Upper lobe of left lung (tissue), 6 donors: ENCODE measurements at regions not wholly inside any gene's neighbourhood (a gene's known extent, or its start where the extent isn't known, plus 50 kb on each side); places are given as distances from the start of the nearest gene placed in this dataset.

Experiments used
- ATAC-seq, 2 donors: fragments of 200-7000 bp; cut with Tn5 transposase; one replicate each; pipeline ENCODE4 v1.9.1; 2022; ENCODE audit warnings: mild to moderate bottlenecking in 2 of 2, moderate library complexity in 2 of 2; ENCODE audit not compliant: low FRiP score in 2 of 2
- DNase-seq, 2 donors: peaks; one replicate each; pipeline ENCODE4 v3.0.0-alpha.2; 2019 to 2020
- H3K27ac ChIP-seq, 4 donors: fragments of 200-600 bp; sonication (generic); one replicate each; pipeline ENCODE4 v1.5.1; 2016 to 2019
- H3K27me3 ChIP-seq, 4 donors: fragments of 200-600 bp; sonication (generic); one replicate each; pipeline ENCODE4 v1.5.1; 2017 to 2019
- H3K36me3 ChIP-seq, 4 donors: fragments of 200-600 bp; sonication (generic); one replicate each; pipeline ENCODE4 v1.5.1; 2016 to 2019
- H3K4me1 ChIP-seq, 4 donors: fragments of 200-600 bp; sonication (generic); one replicate each; pipeline ENCODE4 v1.5.1; 2018 to 2019
- H3K4me3 ChIP-seq, 4 donors: fragments of 200-600 bp; sonication (generic); one replicate each; pipeline ENCODE4 v1.5.1; 2017 to 2019; ENCODE audit warnings: mild to moderate bottlenecking in 2 of 4, moderate library complexity in 1 of 4
- H3K9me3 ChIP-seq, 4 donors: fragments of 200-600 bp; sonication (generic); one replicate each; pipeline ENCODE4 v1.5.1; 2018 to 2019
- CTCF ChIP-seq, 6 experiments: fragments of 450-650 bp in 4 of 6; fragments of 200-600 bp in 2 of 6; sonication (generic) in 2 of 6; IDR thresholded peaks; one replicate each; pipeline ENCODE4 v1.5.1; 2016 to 2019; ENCODE audit warnings: antibody characterized with exemption in 6 of 6
- EP300 ChIP-seq, 4 donors: sonication (generic); formaldehyde crosslinking; IDR thresholded peaks; one replicate each; pipeline ENCODE4 v1.5.1; 2017; ENCODE audit warnings: antibody characterized with exemption in 4 of 4, control low read depth in 2 of 4
- POLR2A ChIP-seq, 4 donors: fragments of 450-650 bp; IDR thresholded peaks; one replicate each; pipeline ENCODE4 v1.5.1; 2016 to 2017; ENCODE audit warnings: antibody characterized with exemption in 4 of 4, mild to moderate bottlenecking in 2 of 4
- POLR2AphosphoS5 ChIP-seq, 2 donors: sonication (generic); formaldehyde crosslinking; IDR thresholded peaks; one replicate each; pipeline ENCODE4 v1.5.1; 2017; ENCODE audit warnings: antibody characterized with exemption in 2 of 2
- WGBS, 2 donors: methylation state at CpG; one replicate each; pipeline ENCODE4 v1.1.5; 2017 to 2018; 5-methylcytosine and 5-hydroxymethylcytosine counted together
- donor health status: DM: no; HTN: no; CAD: no; lungs with moderate emphysema.
- donor health status: DM: no; HTN: yes; CAD: no; lungs with severe emphysema.

GRCh38 chr5:57033503-57033902 is 81.6 kb upstream of the MIER3 start:
- Histone ChIP-seq H3K4me3 (no peak overlapping the region), H3K27ac (no peak overlapping the region), H3K4me1 (no peaks in the 10 kb centered on the region), H3K36me3 (no peaks in the 10 kb centered on the region), H3K27me3 (no peaks in the 10 kb centered on the region), H3K9me3 (no peaks in the 10 kb centered on the region)
- ATAC-seq, result no peak
- TF ChIP-seq POLR2A (IDR thresholded peaks at IDR 0.05) (no peak), CTCF (IDR thresholded peaks at IDR 0.05) (no peak)
- no peak for DNase-seq
- 81 to 84% methylated on average over 2 of the region's 2 CpGs for WGBS, 2 donors

GRCh38 chr5:57034201-57034916 is 82.4 kb upstream of the MIER3 start:
- no peak for ATAC-seq
- 75 to 87% methylated on average over 5 of the region's 5 CpGs for WGBS, 2 donors
- Histone ChIP-seq H3K4me3 (no peak overlapping the region), H3K27me3 (no peaks in the 10 kb centered on the region), H3K9me3 (no peaks in the 10 kb centered on the region), H3K27ac (no peak overlapping the region), H3K4me1 (no peaks in the 10 kb centered on the region), H3K36me3 (no peaks in the 10 kb centered on the region)
- TF ChIP-seq POLR2A (IDR thresholded peaks at IDR 0.05) (no peak), CTCF (IDR thresholded peaks at IDR 0.05) (no peak), EP300 (IDR thresholded peaks at IDR 0.05) (no peak), POLR2AphosphoS5 (IDR thresholded peaks at IDR 0.05) (no peak)
- no peak for DNase-seq

DNA sequence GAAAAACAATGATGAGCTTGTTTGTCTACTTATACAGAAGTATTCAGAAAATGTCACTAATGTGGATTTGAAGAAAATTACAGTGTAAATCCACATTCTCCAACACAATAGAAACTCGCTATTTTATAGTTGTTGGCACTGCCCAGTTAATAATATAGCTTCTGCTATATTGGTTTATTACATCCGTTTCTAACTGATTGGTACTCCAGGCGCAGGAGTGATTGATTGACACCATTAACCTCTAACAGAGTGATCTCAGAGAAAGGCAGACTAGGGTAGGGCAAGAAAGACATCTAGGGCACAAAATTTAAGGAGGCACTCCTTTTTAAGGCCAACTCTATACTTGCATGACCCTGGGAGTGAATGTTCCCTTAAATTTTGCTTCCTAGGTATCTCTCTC is 84.0 kb upstream of the MIER3 start:
- 89 to 98% methylated on average over 3 of the region's 3 CpGs for WGBS, 2 donors
- H3K27ac ChIP-seq, result no peak overlapping the region

DNA sequence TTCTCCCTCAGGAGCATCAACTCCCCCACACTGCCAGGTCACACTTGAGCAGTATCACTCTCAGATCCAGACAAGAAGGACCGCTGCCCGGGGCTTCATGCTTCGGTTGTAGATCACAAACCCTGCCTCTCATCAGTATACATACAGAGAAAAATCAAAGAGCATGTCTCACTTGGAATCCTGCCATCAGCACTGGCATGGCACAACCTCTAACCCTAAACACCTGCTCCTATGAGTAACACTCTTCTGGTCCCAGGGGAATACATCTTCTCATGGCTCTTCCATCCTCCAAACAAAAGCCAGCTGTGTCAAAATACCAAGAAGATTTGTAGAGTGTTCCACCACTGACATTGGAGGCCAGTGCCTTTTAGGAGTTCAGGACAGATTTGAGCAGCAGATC is 84.8 kb upstream of the MIER3 start:
- 89 to 95% methylated on average over 3 of the region's 3 CpGs for WGBS, 2 donors

More for the DNA sequence above, 84.0 kb upstream of the MIER3 start:
- H3K36me3 ChIP-seq, result no peaks in the 10 kb centered on the region
- no peaks in the 10 kb centered on the region for H3K4me1 ChIP-seq
- no peaks in the 10 kb centered on the region for H3K9me3 ChIP-seq
- ATAC-seq, result no peak
- TF ChIP-seq EP300 (IDR thresholded peaks at IDR 0.05) (no peak), POLR2AphosphoS5 (IDR thresholded peaks at IDR 0.05) (no peak), POLR2A (IDR thresholded peaks at IDR 0.05) (no peak), CTCF (IDR thresholded peaks at IDR 0.05) (no peak)
- no peaks in the 10 kb centered on the region for H3K27me3 ChIP-seq
- no peak overlapping the region for H3K4me3 ChIP-seq
- DNase-seq, result no peak

More for the DNA sequence above, 84.8 kb upstream of the MIER3 start:
- no peak for DNase-seq
- Histone ChIP-seq H3K27me3 (no peaks in the 10 kb centered on the region), H3K9me3 (no peaks in the 10 kb centered on the region), H3K36me3 (no peaks in the 10 kb centered on the region), H3K4me3 (no peak overlapping the region), H3K27ac (no peak overlapping the region), H3K4me1 (no peaks in the 10 kb centered on the region)
- TF ChIP-seq CTCF (IDR thresholded peaks at IDR 0.05) (no peak), EP300 (IDR thresholded peaks at IDR 0.05) (no peak), POLR2A (IDR thresholded peaks at IDR 0.05) (no peak), POLR2AphosphoS5 (IDR thresholded peaks at IDR 0.05) (no peak)
- ATAC-seq, result no peak
